SK-N-SH treated with all-trans-retinoic acid at 6 μM for 48 hours (cell line): ENCODE measurements at regions not wholly inside any gene's neighbourhood (a gene's known extent, or its start where the extent isn't known, plus 50 kb on each side); places are given as distances from the start of the nearest gene placed in this dataset.

Experiments
- ARNTL ChIP-seq: fragments of 450-650 bp; formaldehyde crosslinking; IDR thresholded peaks from 2 replicates; pipeline ENCODE4 v1.5.0; 2020; ENCODE audit warnings: low read depth, mild to moderate bottlenecking, moderate library complexity, borderline replicate concordance
- BACH2 ChIP-seq: fragments of 250-450 bp; sonication (Bioruptor Pico); IDR thresholded peaks from 2 replicates; pipeline ENCODE4 v1.9.0; 2021; ENCODE audit warnings: mild to moderate bottlenecking, borderline replicate concordance
- ESRRG ChIP-seq: fragments of 250-450 bp; sonication (Bioruptor Pico); IDR thresholded peaks from 2 replicates; pipeline ENCODE4 v1.6.1; 2021; ENCODE audit warnings: mild to moderate bottlenecking
- ISL1 ChIP-seq: fragments of 250-450 bp; sonication (Bioruptor Pico); IDR thresholded peaks from 2 replicates; pipeline ENCODE4 v2.1.2; 2022; ENCODE audit warnings: mild to moderate bottlenecking, moderate library complexity
- PATZ1 ChIP-seq: fragments of 250-450 bp; sonication (Bioruptor Pico); IDR thresholded peaks from 2 replicates; pipeline ENCODE4 v1.8.0; 2020; ENCODE audit warnings: mild to moderate bottlenecking, moderate library complexity, borderline replicate concordance
- POU6F1 ChIP-seq: fragments of 250-450 bp; sonication (Bioruptor Pico); IDR thresholded peaks from 2 replicates; pipeline ENCODE4 v1.8.0; 2021; ENCODE audit warnings: low read depth, mild to moderate bottlenecking, moderate library complexity, borderline replicate concordance
- ZFP30 ChIP-seq: fragments of 450-650 bp; formaldehyde crosslinking; IDR thresholded peaks from 2 replicates; pipeline ENCODE4 v1.5.0; 2022; ENCODE audit warnings: mild to moderate bottlenecking, moderate library complexity
- ZNF565 ChIP-seq: fragments of 450-650 bp; formaldehyde crosslinking; conservative IDR thresholded peaks from 2 replicates; pipeline ENCODE4 v1.5.0; 2020; ENCODE audit warnings: low read depth, mild to moderate bottlenecking, moderate library complexity

GRCh38 chr10:90286941-90287340 lies 570.9 kb downstream of the HTR7 start:
- no peak for TF ChIP-seq BACH2 (CRISPR knock-in tag)
- no peak for TF ChIP-seq ESRRG (CRISPR knock-in tag)
- TF ChIP-seq ZNF565, result no peak
- TF ChIP-seq ARNTL (CRISPR knock-in tag), result no peak
- no peak for TF ChIP-seq POU6F1 (CRISPR knock-in tag)
- no peak for TF ChIP-seq ISL1 (CRISPR knock-in tag)
- no peak for TF ChIP-seq PATZ1 (CRISPR knock-in tag)
- TF ChIP-seq ZFP30 (CRISPR knock-in tag), result no peak
